ENCODE measurements at regions not wholly inside any gene's neighbourhood (a gene's known extent, or its start where the extent isn't known, plus 50 kb on each side); places are given as distances from the start of the nearest gene placed in this dataset.

DNA sequence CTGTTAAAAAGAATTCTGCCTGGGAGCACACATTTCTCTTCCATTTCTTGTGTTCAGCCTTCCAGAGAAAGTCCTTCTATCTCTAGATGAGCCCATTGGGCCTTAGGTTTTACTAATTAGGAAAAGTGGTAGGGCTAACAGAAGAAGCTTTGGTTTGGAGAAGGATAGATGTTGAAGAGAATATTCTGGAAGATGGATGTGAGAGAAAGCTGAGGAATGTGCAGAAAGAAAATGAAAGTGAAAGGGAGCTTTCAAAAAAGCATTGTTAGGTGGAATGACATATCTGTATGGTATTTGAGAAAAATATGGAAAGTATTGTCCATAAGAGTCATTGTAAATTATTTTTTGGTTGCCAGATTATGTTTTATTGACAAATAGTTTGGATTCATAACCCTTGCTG, 474.8 kb upstream of the SLIT2 start:
- no peak for ATAC-seq
- Histone ChIP-seq H3K4me3 (ENCODE audit: low read length) (no peak overlapping the region), H3K27me3 (ENCODE audit: control insufficient read depth, insufficient read depth) (no peaks in the 10 kb centered on the region), H3K27ac (ENCODE audit: low read length) (no peak overlapping the region), H3K9me3 (ENCODE audit: control insufficient read depth, low read length) (no peaks in the 10 kb centered on the region), H3K4me1 (ENCODE audit: control insufficient read depth, insufficient read depth, low read length) (no peaks in the 10 kb centered on the region)
- no peak for DNase-seq
- intact Hi-C loops (cut with DNase I), result no loop called here

DNA sequence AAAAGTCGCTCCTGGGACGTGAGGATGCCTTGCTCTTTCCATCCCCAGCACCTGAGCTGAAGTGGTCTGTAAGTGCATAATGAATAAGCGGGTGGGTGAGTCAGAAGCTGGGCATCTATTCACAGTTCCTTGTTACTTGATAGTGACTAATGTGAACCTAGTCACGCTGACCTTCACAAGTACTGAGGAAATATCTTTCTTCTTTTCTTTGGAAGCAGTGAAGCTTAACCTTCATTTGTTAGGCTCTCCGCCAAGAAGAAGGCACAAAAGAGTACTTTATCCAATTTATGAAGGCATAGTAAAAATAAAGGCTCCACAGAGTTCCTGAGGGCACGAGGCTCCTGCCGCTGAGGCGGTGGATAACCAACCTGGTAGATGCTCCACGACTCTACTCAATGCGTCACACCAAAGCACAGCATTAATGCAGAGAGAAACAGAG, 475.7 kb upstream of the SLIT2 start:
- H3K4me1 ChIP-seq (ENCODE audit: control insufficient read depth, insufficient read depth, low read length), result no peaks in the 10 kb centered on the region
- intact Hi-C loops (cut with DNase I), result no loop called here
- peak in 1 of 3 donors; percentile 20 for DNase-seq
- no peaks in the 10 kb centered on the region for H3K9me3 ChIP-seq (ENCODE audit: control insufficient read depth, low read length)
- WGBS, result 86% methylated on average over 10 of the region's 10 CpGs
- no peak overlapping the region for H3K4me3 ChIP-seq (ENCODE audit: low read length)
- H3K27me3 ChIP-seq (ENCODE audit: control insufficient read depth, insufficient read depth), result no peaks in the 10 kb centered on the region
- peak; percentile 40 to 76 for ATAC-seq
- H3K27ac ChIP-seq (ENCODE audit: low read length), result no peak overlapping the region

DNA sequence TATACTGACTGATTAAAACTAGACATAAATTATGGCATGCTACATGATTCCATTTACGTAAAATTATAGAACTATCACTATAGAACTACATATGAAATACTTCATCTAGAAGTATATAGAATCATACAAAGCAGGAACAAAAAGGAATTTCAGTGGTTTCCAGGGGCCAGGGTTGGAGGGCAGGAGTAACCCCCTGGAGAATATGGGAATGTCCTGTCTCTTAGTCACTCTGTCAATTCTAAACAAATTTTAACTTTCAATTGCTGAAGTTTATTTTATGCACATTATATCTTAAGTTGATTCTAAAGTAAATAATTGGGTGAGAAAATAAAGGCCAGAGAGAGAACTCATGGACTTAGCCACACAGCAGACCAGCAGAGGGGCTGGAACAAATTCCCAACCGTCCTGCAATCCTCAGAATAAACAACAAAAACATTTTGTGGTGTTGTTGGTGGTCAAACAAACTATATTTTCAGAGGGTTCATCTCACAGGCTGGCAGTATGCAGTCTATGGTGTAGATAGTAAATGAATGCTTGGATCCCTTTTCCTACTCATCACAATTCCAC, 476.9 kb upstream of the SLIT2 start:
- no peak overlapping the region for H3K27ac ChIP-seq (ENCODE audit: low read length)
- ATAC-seq (no peak), DNase-seq (no peak)
- no peaks in the 10 kb centered on the region for H3K9me3 ChIP-seq (ENCODE audit: control insufficient read depth, low read length)
- intact Hi-C loops (cut with DNase I), result no loop called here
- H3K4me3 ChIP-seq (ENCODE audit: low read length), result no peak overlapping the region
- no peaks in the 10 kb centered on the region for H3K27me3 ChIP-seq (ENCODE audit: control insufficient read depth, insufficient read depth)
- WGBS, result 81% methylated on average over 2 of the region's 2 CpGs
- H3K4me1 ChIP-seq (ENCODE audit: control insufficient read depth, insufficient read depth, low read length), result no peaks in the 10 kb centered on the region

DNA sequence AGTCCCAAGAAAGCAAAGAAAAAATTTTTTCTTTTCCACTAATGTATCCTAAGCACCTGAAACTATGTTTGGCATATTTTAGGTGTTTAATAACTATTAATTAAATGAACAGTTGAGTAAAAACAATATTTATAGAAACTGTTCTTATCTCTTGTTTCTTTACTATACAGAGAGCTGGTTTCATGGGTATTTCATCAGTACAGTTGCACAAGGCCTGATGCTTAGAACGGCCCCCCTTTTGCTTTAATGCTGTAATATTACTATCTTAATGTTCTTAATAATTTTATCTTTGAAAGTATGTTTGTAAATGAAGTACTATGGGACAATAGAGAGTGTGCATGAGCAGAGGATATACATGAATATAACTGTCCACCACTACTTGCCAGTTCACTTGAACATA, 479.1 kb upstream of the SLIT2 start:
- no peak for DNase-seq
- Histone ChIP-seq H3K27me3 (ENCODE audit: control insufficient read depth, insufficient read depth) (no peaks in the 10 kb centered on the region), H3K9me3 (ENCODE audit: control insufficient read depth, low read length) (no peaks in the 10 kb centered on the region), H3K4me3 (ENCODE audit: low read length) (no peak overlapping the region), H3K4me1 (ENCODE audit: control insufficient read depth, insufficient read depth, low read length) (no peaks in the 10 kb centered on the region), H3K27ac (ENCODE audit: low read length) (no peak overlapping the region)
- intact Hi-C loops (cut with DNase I), result no loop called here
- no peak for ATAC-seq
- 81% methylated on average over 1 of the region's 1 CpG for WGBS

DNA sequence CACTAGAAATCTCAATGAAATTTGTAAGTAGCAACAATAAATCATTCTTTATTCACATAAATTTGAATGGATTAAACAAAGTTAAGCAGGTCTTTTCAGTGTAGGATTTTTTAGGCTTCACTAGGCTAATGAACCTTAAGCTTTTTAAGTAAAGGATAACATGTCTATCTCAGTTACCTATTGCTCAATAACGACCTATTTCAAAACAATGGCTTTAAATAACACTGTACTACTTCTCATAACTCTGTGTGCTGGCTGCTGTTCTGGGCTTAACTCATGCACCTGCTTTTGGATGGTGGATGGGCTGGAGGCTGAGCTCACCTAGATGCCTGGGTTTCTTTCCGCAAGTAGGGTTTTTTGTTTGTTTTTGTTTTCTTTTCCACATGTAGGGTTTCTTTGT, 495.0 kb upstream of the SLIT2 start:
- ATAC-seq (no peak), DNase-seq (no peak)
- Histone ChIP-seq H3K4me1 (ENCODE audit: control insufficient read depth, insufficient read depth, low read length) (no peaks in the 10 kb centered on the region), H3K27me3 (ENCODE audit: control insufficient read depth, insufficient read depth) (no peaks in the 10 kb centered on the region), H3K27ac (ENCODE audit: low read length) (no peak overlapping the region), H3K9me3 (ENCODE audit: control insufficient read depth, low read length) (no peaks in the 10 kb centered on the region), H3K4me3 (ENCODE audit: low read length) (no peak overlapping the region)
- WGBS, result 81% methylated on average over 2 of the region's 2 CpGs
- intact Hi-C loops (cut with DNase I), result no loop called here

DNA sequence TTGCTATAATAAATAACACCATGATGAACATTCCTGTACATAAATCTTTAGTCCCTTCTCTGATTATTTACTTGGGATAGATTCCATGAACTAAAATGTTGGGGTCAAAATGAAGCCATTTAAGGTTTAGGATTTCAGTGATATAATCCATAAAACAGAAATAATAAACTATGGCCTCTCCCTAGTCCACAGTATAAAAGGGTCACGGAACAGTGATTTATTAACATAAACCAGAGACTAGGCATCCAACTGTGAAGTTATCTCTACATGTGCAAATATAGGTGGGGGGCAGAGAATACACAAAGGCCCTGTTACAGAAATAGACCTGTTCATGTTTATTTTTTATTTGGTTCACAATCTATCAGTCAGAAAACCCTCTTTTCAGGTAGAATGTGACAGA, 499.1 kb upstream of the SLIT2 start:
- 96% methylated on average over 1 of the region's 1 CpG for WGBS

DNA sequence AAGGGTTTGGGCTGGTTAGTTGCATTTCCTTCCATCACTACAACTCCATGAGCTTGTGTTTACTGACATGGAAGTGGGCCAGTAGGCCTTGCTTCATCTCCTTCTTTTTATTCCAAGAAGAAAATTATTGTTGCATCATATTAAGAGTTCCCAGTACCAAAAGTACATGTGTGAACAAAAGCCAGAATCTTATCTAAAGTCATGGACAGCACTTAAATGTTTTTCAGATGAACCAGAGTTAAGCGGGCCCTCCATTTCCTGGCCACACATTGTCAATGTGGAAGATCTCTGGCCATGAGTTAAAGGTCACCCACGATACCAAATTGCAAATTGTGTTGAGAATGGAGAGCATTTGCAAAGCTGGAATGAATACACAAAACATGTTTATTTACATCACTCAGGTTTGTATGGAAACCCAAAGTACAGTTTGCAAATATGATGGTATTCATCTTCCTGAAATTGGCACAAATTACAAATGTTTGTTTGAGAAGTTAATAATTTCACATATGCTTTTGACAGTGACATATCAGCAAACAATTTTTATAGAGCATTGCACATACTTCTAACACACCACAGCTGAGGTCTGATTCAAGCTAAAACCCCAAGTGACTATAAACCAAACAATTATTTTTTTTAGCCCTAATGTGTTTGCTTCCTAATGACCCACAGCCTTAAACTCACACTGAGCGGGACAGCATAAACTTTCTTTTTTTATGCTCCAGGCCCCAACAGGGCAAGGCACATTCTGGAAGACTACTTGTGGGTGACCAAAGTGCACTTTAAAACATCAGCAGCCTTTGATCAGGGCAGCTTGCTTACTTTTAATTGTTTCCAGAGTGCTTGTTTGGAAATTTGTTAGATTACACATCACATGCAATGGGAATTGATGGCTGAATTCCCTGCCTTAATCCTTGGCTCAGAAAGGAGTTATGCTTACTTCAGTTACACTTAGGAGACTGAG, 502.9 kb upstream of the SLIT2 start:
- DNase-seq, result peak in 2 of 3 donors; percentile 51 to 63
- no peaks in the 10 kb centered on the region for H3K27me3 ChIP-seq (ENCODE audit: control insufficient read depth, insufficient read depth)
- no peaks in the 10 kb centered on the region for H3K4me1 ChIP-seq (ENCODE audit: control insufficient read depth, insufficient read depth, low read length)
- intact Hi-C loops (cut with DNase I), result no loop called here
- H3K4me3 ChIP-seq (ENCODE audit: low read length), result no peak overlapping the region
- H3K27ac ChIP-seq (ENCODE audit: low read length), result peak overlapping the region; percentile 34
- peak; percentile 85 to 90 for ATAC-seq
- H3K9me3 ChIP-seq (ENCODE audit: control insufficient read depth, low read length), result no peaks in the 10 kb centered on the region
- WGBS, result 46% methylated on average over 3 of the region's 3 CpGs

More for the DNA sequence above, 499.1 kb upstream of the SLIT2 start:
- Histone ChIP-seq H3K4me1 (ENCODE audit: control insufficient read depth, insufficient read depth, low read length) (no peaks in the 10 kb centered on the region), H3K9me3 (ENCODE audit: control insufficient read depth, low read length) (no peaks in the 10 kb centered on the region), H3K27me3 (ENCODE audit: control insufficient read depth, insufficient read depth) (no peaks in the 10 kb centered on the region), H3K4me3 (ENCODE audit: low read length) (no peak overlapping the region), H3K27ac (ENCODE audit: low read length) (no peak overlapping the region)
- ATAC-seq (no peak), DNase-seq (no peak)
- intact Hi-C loops (cut with DNase I), result no loop called here

DNA sequence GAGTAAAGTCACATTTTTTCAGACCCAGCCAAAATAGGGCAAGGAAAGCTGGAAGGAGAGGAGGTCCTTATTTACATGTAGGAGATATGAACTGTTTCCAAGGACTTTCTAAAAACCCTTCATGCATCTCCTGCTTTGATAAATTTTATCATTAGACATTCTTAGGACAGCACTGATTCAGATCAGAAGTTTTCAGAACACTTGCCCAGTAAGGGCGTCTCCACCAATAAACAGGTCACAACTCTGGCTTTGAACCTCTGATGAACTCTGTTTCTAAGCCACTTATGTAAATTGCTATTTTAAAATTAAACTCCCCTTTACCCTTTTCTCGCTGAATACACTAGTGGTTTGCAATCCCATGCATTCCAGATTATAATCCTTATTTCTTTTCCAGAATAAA, 505.3 kb upstream of the SLIT2 start:
- DNase-seq (no peak), ATAC-seq (peak in 1 of 2 donors; percentile 18)
- Histone ChIP-seq H3K9me3 (ENCODE audit: control insufficient read depth, low read length) (no peaks in the 10 kb centered on the region), H3K4me1 (ENCODE audit: control insufficient read depth, insufficient read depth, low read length) (no peaks in the 10 kb centered on the region), H3K27ac (ENCODE audit: low read length) (no peak overlapping the region), H3K4me3 (ENCODE audit: low read length) (no peak overlapping the region), H3K27me3 (ENCODE audit: control insufficient read depth, insufficient read depth) (no peaks in the 10 kb centered on the region)
- 62% methylated on average over 2 of the region's 2 CpGs for WGBS
- intact Hi-C loops (cut with DNase I), result no loop called here

DNA sequence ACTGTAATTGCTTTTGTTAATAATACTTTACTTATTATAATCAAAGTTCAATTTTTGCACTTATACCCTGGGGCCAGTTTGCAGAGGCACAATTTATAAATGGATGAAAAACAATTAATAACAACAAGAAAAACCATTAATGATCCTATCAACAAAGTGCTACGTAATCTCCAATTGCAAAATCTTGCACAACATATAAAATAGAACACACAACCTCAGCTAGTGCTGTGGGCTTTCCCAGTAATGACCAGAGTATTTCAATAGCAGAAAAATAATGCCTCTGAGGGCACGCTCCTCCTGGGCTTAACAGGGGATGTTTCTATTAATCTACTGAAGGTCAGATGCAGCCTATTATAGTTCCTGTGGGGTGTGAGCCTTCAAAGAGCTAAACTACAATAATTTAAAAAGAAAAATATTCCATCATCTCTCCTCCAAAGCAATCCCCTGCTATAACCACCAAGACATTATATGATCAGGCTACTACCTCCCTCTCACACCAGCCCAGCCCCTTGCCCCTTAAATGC, 508.5 kb upstream of the SLIT2 start:
- peaks cover 3% of the 10 kb centered on the region for H3K27me3 ChIP-seq (ENCODE audit: control insufficient read depth, insufficient read depth)
- H3K27ac ChIP-seq (ENCODE audit: low read length), result no peak overlapping the region
- no peaks in the 10 kb centered on the region for H3K9me3 ChIP-seq (ENCODE audit: control insufficient read depth, low read length)
- no peak for ATAC-seq
- H3K4me1 ChIP-seq (ENCODE audit: control insufficient read depth, insufficient read depth, low read length), result peaks cover 1% of the 10 kb centered on the region
- no peak for DNase-seq
- intact Hi-C loops (cut with DNase I), result no loop called here
- WGBS, result 89% methylated on average over 2 of the region's 2 CpGs
- no peak overlapping the region for H3K4me3 ChIP-seq (ENCODE audit: low read length)

DNA sequence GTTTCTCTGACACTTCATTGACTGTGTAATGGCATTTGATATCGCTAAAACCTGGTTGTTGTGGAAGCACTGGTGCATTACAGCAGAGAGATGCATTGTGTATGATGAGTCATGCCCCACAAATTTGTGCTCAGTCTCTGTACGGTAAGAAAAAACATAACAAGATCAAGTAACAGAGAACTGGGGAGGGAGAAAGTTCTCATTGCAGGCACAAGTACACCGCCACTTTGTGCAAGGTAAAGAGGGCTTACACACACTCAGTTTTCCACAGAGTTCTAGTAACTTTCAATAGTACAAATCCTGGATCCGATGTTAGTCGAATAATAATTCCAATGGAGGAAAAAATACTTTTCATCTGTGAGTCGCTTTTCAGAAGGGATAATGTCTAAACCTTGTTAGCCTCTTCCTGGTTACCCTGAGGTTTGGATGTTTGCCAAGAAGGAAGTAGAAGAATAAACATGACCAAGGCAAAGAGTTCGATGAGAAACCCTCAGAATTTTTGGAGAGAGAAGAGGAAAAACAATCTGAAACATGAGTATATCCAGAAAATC, 512.5 kb upstream of the SLIT2 start:
- Histone ChIP-seq H3K4me3 (ENCODE audit: low read length) (no peak overlapping the region), H3K27me3 (ENCODE audit: control insufficient read depth, insufficient read depth) (peaks cover 3% of the 10 kb centered on the region), H3K27ac (ENCODE audit: low read length) (no peak overlapping the region), H3K9me3 (ENCODE audit: control insufficient read depth, low read length) (no peaks in the 10 kb centered on the region), H3K4me1 (ENCODE audit: control insufficient read depth, insufficient read depth, low read length) (peaks cover 1% of the 10 kb centered on the region)
- intact Hi-C loops (cut with DNase I), result no loop called here
- WGBS, result 49% methylated on average over 7 of the region's 7 CpGs
- ATAC-seq, result no peak
- DNase-seq, result no peak

All from right cardiac atrium (tissue), 5 donors.